KMS-11 (cell line): ENCODE measurements at regions not wholly inside any gene's neighbourhood (a gene's known extent, or its start where the extent isn't known, plus 50 kb on each side); places are given as distances from the start of the nearest gene placed in this dataset.

Source experiments
- H2AFZ ChIP-seq: fragments of 200-600 bp; sonication (generic); 2 replicates; pipeline ENCODE4 v1.6.1; 2016; ENCODE audit warnings: antibody characterized with exemption, mixed run types, low read depth
- H3K27ac ChIP-seq: fragments of 200-600 bp; sonication (generic); 2 replicates; pipeline ENCODE4 v1.6.1; 2016; ENCODE audit warnings: mild to moderate bottlenecking, mixed run types
- H3K27me3 ChIP-seq: fragments of 200-600 bp; sonication (generic); 2 replicates; pipeline ENCODE4 v1.6.1; 2017; ENCODE audit warnings: mild to moderate bottlenecking, low read depth, mixed run types, moderate library complexity; ENCODE audit not compliant: insufficient read depth
- H3K36me3 ChIP-seq: fragments of 200-600 bp; sonication (generic); 2 replicates; pipeline ENCODE4 v1.6.1; 2017; ENCODE audit warnings: mild to moderate bottlenecking, mixed run types; ENCODE audit not compliant: insufficient read depth
- H3K4me1 ChIP-seq: fragments of 200-600 bp; sonication (generic); 2 replicates; pipeline ENCODE4 v1.6.1; 2016; ENCODE audit warnings: mild to moderate bottlenecking, low read depth, mixed run types; ENCODE audit not compliant: poor library complexity, severe bottlenecking
- H3K4me2 ChIP-seq: fragments of 200-600 bp; sonication (generic); 2 replicates; pipeline ENCODE4 v1.7.0; 2016; ENCODE audit warnings: mild to moderate bottlenecking, mixed run types
- H3K4me3 ChIP-seq: fragments of 200-600 bp; sonication (generic); IDR thresholded peaks from 2 replicates; pipeline ENCODE4 v1.6.1; 2017; ENCODE audit warnings: low read depth, low read length, mixed read lengths; ENCODE audit not compliant: insufficient read depth
- H3K79me2 ChIP-seq: fragments of 200-600 bp; sonication (generic); 2 replicates; pipeline ENCODE4 v1.6.1; 2016; ENCODE audit warnings: low read depth, mixed run types; ENCODE audit not compliant: insufficient read depth
- H3K9ac ChIP-seq: fragments of 200-600 bp; sonication (generic); 2 replicates; pipeline ENCODE4 v1.6.1; 2016; ENCODE audit warnings: mild to moderate bottlenecking, mixed run types
- H4K20me1 ChIP-seq: fragments of 200-600 bp; sonication (generic); 2 replicates; pipeline ENCODE4 v1.6.1; 2016; ENCODE audit warnings: mild to moderate bottlenecking, mixed run types; ENCODE audit not compliant: insufficient read depth
- CTCF ChIP-seq: fragments of 200-600 bp; sonication (generic); conservative IDR thresholded peaks from 2 replicates; pipeline ENCODE4 v1.6.1; 2017; ENCODE audit warnings: low read depth, mild to moderate bottlenecking, antibody characterized with exemption, low read length, moderate library complexity, mixed read lengths

- Histone ChIP-seq H2AFZ (no peak overlapping the region), H3K4me2 (no peak overlapping the region), H3K27ac (no peak overlapping the region), H3K4me1 (no peaks in the 10 kb centered on the region), H3K36me3 (no peaks in the 10 kb centered on the region), H3K9ac (no peak overlapping the region), H3K79me2 (no peaks in the 10 kb centered on the region), H4K20me1 (no peaks in the 10 kb centered on the region), H3K27me3 (peaks cover 20% of the 10 kb centered on the region; the same call in 1 of the 2 replicates), H3K4me3 (no peak overlapping the region)
- no peak for TF ChIP-seq CTCF
Measured at GRCh38 chr2:239575931-239576445, 175.2 kb upstream of the HDAC4 start.

GRCh38 chr2:239574434-239575156 lies 173.8 kb upstream of the HDAC4 start:
- no peaks in the 10 kb centered on the region for H3K79me2 ChIP-seq
- no peaks in the 10 kb centered on the region for H3K36me3 ChIP-seq
- H3K4me3 ChIP-seq: no peak overlapping the region
- no peak overlapping the region for H3K9ac ChIP-seq
- H4K20me1 ChIP-seq: no peaks in the 10 kb centered on the region
- peaks cover 22% of the 10 kb centered on the region; the same call in 1 of the 2 replicates for H3K27me3 ChIP-seq
- no peaks in the 10 kb centered on the region for H3K4me1 ChIP-seq
- no peak overlapping the region for H3K27ac ChIP-seq
- TF ChIP-seq CTCF: no peak
- no peak overlapping the region for H2AFZ ChIP-seq
- no peak overlapping the region for H3K4me2 ChIP-seq

- no peaks in the 10 kb centered on the region for H4K20me1 ChIP-seq
- H3K4me2 ChIP-seq: no peak overlapping the region
- H3K79me2 ChIP-seq: no peaks in the 10 kb centered on the region
- H2AFZ ChIP-seq: no peak overlapping the region
- no peak for TF ChIP-seq CTCF
- peaks cover 26% of the 10 kb centered on the region; the same call in 1 of the 2 replicates for H3K27me3 ChIP-seq
- H3K4me1 ChIP-seq: no peaks in the 10 kb centered on the region
- no peak overlapping the region for H3K4me3 ChIP-seq
- no peak overlapping the region for H3K27ac ChIP-seq
- H3K9ac ChIP-seq: no peak overlapping the region
- H3K36me3 ChIP-seq: no peaks in the 10 kb centered on the region
Measured at GRCh38 chr2:239574054-239574433, 173.2 kb upstream of the HDAC4 start.

DNA sequence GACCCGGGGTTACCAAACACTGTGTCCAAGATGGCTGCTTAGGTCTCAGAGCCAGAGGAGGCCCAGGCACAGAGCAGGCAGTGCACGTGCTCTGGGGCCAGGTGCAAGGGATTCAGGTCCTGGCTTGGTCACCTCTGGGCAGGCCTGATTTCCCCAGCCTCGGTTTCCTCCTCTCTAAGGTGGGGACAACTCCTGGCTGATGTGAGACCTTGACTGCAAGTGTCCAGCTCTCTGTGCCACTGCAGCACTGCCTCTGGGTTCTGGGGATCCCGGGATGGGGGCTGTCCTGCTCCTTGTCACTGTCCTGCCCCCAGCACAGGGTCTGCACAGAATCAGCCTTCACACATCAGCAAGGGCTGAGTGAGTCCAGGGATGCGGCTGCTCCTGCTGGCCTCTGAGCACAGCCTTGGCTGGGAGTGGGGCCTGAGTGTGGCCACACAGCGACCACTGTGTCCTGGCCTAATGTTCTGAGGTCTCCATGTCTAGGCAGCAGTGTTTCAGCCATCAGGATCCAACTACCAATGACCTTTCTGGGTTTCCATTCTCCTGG lies 170.2 kb upstream of the HDAC4 start:
- H2AFZ ChIP-seq: no peak overlapping the region
- H3K4me2 ChIP-seq: no peak overlapping the region
- H3K4me3 ChIP-seq: no peak overlapping the region
- no peaks in the 10 kb centered on the region for H3K4me1 ChIP-seq
- H3K27ac ChIP-seq: no peak overlapping the region
- no peak overlapping the region for H3K9ac ChIP-seq
- no peaks in the 10 kb centered on the region for H4K20me1 ChIP-seq
- no peaks in the 10 kb centered on the region for H3K79me2 ChIP-seq
- H3K27me3 ChIP-seq: peaks cover 35% of the 10 kb centered on the region
- no peaks in the 10 kb centered on the region for H3K36me3 ChIP-seq
- no peak for TF ChIP-seq CTCF
